ENCODE measurements at regions not wholly inside any gene's neighbourhood (a gene's known extent, or its start where the extent isn't known, plus 50 kb on each side); places are given as distances from the start of the nearest gene placed in this dataset.

GRCh38 chr19:32138416-32138815 lies 207.0 kb upstream of the ZNF507 start:
- TF ChIP-seq SIN3A (IDR thresholded peaks at IDR 0.05; ENCODE audit: borderline replicate concordance, low read depth, low read length) (no peak), CTCF (IDR thresholded peaks at IDR 0.05) (no peak), EP300 (IDR thresholded peaks at IDR 0.05; ENCODE audit: borderline replicate concordance in 1 of 2, low read depth in 1 of 2, low read length in 1 of 2) (no peak), CHD2 (IDR thresholded peaks at IDR 0.05; ENCODE audit: low read length, partially characterized antibody) (no peak), JUND (IDR thresholded peaks at IDR 0.05) (no peak), MXI1 (IDR thresholded peaks at IDR 0.05; ENCODE audit: low read depth, low read length) (no peak), EZH2phosphoT487 (IDR thresholded peaks at IDR 0.05; ENCODE audit: borderline replicate concordance, low read depth) (no peak)

Measured in SK-N-SH (cell line).